Right lung (tissue), 2 donors: ENCODE measurements at regions not wholly inside any gene's neighbourhood (a gene's known extent, or its start where the extent isn't known, plus 50 kb on each side); places are given as distances from the start of the nearest gene placed in this dataset.
"Not testable (repeated sequence)": the region's sequence is repeated elsewhere in the genome, so short reads cannot be mapped to it uniquely, and the experiment has no call there.

Source experiments
- DNase-seq, 2 donors: peaks; one replicate each; pipeline ENCODE4 v3.0.0-alpha.2; 2013

DNA sequence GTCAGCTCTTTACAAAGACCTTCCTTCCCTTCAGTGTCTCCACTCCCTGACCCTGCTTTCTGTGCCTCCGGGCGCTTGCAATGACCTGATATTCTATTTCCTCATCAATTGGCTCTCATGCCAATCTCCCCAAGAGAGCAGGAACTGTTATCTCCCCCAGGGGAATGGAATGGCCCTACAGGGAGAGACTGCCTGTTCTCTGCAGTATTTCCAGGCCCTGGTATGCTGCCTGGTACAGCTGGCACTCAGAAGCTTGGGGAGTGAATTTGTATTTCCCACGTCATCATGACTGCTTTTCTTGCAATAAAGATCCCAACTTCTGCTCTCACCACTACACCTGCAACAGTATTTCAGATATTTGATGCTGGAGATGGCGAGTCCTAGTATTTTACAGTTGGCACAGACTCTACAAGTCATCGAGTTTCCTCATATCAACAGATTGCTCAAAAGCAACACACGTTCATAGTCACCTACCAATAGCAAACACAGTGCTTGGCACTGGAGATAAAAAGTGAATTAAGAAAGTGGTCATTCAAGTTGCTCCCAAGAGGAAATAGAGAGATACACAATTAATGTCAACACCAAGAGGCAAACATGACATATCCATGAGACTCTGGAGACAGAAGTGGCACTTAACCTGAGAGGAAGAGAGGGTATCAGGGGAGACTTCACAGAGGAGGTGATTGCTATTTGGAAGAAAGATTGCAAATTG is 90.5 kb upstream of the EGFL6 start:
- no peak for DNase-seq

DNA sequence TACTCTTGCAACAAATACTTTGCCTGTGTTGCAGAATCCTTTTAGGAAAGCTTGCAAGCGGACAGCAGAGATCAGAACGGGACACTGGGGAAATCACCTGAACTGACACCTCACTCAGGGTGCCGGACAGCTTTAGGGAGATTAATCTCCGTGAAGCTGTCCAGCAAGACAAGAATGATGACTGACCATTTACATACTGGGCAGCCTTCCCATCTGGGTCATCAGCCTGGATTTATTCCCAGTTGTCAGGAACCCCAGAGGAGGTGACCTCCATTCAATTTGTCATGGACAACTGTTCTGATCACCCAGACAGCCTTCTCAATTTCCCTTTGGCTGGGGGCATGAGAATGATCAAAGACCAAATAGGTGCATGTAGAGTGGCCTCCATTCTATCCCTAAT is 93.0 kb upstream of the EGFL6 start:
- DNase-seq, result no peak

DNA sequence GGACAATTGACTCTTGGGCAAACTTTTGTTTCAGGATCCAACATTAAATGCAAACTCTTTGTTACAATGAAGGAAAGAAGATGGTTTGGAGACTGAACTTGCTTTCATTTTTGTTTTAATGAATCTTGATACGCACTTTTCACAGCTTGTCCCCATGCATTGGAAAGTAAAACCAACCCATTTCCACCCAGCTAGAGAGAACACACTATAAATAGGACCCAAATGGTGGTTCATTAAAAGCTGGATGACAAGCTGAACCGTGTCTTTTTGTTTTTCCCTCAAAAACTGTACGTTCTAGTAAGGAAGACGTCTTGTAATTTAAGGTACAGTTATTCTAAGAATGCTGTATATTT is 95.3 kb upstream of the EGFL6 start:
- DNase-seq, result no peak

DNA sequence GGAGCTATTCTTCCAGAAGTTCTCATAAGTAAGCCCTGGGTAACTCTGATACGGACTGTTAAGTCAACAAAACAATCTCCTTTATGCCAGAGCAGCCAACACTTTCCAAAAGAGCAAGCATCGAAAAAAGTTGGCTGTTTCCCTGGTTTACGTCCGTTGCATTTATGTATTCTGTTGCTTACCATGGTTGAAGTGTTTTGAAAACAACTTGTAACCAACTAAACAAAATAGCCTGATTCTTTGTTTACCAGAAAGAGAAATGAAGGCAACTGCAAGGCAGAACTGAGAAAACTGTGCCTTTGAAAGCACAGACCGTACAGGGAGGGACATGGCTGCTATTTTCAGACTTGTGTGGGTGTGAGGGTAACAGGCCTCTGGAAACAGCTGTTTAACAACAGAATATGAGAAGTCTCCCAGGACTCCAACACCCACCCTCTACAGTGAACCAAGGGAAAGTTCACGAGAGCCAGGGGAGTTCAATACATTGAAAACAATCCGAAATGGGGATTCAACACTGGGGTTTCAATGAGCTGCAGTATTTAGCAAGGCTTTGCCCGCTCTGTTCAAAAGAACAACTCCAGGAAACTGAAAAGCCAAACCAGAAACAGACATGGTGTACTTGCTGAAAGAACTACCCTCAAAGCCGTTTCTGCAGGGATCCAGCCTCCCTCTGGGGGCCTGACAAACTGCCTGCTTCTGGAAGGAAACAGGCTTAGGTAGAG is 95.8 kb upstream of the EGFL6 start:
- peak; percentile 23 to 37 for DNase-seq

DNA sequence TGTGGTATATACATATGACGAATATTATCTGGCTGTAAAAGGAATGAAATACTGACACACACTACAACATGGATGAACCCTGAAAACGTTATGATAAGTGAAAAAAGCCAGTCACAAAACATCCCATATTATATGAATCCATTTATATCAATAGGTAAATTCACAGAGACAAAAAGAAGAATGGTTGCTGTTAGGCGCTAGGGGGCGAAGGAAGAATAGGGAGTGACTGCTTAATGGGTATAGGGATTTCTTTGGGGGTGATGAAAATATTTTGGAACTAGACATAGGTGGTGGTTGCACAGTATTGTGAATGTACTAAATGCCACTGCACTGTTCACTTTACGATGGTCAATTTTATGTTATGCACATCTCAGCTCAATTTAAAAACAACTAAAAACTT is 96.4 kb upstream of the EGFL6 start:
- no peak for DNase-seq

DNA sequence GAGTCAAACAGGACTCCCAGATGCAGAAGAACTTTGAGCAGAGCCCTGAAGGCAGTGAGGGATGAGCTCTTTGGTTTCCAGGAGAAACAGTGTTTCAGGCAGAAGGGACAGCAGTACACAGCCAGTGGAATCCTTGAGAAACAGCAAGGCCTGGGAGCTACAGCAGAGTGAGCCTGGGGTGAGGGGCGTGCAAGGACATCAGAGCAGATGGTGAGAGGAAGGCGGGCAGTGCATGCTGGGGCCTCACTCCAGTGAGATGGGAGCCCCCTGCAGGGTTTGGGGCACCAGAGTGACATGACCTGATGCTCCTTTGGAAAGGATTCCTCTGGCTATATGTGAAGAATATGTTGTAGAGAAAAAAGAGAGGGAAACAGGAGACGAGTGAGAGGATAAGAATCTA is 98.1 kb upstream of the EGFL6 start:
- no peak for DNase-seq

DNA sequence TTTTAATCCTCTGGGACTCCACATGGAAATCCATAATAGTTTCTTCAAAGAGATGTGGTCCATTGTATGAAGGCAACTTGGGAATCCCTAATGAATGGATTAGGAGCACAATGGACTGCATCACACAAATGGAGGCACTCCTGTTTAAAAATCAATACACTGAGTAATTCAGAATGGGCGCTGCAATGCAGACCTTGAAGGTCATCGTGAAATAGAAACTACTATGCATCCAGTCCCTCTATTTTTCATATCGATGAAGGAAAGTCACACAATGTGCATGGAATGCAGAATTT is 98.8 kb upstream of the EGFL6 start:
- no peak for DNase-seq

DNA sequence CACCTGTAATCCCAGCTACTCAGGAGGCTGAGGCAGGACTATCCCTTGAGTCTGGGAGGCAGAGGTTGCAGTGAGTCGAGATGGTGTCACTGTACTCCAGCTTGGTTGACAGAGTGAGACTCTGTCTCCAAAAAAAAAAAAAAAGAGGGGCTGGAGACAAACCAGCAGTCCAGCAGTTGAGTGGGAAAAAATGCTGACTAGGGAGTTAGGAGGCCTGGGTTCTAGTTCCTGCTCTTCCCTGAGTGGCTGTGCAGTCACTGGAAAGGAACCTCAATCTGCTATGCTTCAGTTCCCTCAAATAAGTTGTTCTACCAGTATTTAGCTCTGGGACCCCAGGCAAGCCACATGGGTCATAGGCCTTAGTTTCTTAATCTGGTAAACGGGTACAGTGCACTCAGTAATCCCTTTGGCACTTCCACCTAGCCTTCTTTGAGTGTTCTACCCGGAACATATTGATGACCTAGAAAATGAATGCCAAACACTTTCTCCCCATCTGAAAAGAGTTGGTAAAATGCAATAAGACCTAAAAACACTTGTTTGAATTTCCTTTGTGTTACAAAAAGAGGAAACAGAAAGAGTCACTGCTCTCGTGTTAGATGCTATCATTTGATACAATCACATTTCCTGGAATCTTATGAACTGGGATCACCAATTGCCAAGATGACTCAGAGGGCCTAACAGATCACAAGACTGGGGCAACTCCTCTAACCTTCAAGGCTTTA is 99.3 kb upstream of the EGFL6 start:
- DNase-seq, result no peak

DNA sequence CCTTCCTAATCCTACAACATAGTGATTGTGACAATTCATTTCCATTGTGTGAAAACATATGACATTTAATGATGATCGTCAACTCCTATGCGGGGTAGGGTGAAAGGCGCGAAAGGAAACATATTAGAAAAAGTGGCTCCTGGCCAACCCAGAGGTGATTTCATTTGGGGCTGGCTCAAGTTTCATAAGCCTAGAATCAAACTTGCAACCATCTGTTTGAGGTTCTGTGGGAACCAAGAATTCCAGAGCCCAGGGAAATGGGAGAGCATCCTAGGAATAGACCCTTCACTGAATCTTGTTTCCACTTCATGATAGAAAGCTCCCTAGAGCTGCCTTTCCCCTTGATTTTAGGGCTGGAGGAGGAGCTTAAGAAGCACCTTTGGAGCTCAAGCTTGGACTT is 101.3 kb upstream of the EGFL6 start:
- no peak for DNase-seq

DNA sequence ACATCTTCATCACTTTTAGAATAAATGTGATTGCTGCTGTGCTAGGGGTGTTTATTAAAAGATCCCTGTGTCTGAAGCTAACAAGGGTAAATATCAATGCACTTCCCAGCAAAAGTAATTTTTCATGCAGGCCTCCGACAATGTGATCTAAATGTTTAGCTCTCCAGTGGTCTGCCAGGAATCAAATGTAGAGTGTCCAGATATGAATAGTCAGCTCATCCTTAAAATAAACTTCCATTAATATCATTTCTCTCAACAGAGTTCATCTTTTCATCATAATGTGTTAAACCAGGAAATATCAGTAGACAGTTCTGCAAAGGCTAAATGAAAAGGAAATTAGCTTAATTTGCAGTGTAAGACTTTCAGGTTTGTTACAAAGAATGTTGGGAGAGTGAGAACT is 102.2 kb upstream of the EGFL6 start:
- DNase-seq, result no peak

DNA sequence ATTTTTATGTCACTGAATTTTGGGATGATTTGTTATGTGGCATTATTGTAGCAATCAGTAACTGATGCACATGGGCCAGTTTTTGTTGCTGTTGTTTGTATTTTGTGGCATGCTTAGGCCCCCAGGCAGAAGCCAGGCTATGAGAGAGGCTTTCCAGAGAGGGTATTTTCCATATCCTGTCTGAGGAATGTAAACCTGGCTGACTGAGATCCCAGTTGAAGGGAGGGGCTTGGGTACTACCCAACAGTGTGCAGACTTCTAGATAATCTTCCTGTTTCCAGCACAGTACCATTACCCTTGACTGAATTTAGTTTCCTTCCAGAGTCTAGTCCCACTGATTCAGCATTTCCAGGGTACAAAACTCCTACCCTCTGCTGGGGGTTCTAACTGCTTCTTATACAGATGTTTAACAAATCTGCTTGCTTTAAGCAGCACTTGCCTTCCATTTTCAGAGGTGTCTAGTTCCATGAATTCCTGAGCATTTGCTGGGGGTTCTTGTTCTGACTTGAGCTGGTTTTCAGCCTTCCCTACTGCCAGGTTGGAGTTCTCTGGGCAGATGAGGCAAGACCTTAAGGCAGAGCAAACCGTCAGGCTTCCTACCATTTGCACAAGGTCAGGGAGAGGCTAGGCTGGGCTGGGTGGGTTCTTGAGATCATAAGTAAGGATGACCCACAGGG is 104.7 kb upstream of the EGFL6 start:
- DNase-seq, result no peak

DNA sequence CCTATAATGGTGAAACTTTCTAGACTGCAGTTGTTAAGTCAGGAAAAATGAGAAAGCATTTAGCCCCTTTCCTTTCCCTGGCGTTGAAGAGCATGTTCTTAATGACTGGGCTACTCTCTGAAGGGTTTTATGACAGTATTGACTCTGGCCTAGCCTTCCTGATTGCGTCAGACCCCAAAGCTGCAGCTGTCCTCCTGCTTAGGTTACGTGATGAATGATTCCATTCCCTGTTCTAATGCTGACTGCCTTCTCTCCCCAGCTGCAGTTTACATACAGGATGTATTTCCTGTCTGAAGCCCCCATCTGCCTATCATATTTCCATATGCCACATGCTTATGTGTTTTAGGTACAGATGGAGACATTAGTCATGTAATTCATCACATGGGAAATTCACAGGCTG is 105.8 kb upstream of the EGFL6 start:
- peak; percentile 23 to 26 for DNase-seq

DNA sequence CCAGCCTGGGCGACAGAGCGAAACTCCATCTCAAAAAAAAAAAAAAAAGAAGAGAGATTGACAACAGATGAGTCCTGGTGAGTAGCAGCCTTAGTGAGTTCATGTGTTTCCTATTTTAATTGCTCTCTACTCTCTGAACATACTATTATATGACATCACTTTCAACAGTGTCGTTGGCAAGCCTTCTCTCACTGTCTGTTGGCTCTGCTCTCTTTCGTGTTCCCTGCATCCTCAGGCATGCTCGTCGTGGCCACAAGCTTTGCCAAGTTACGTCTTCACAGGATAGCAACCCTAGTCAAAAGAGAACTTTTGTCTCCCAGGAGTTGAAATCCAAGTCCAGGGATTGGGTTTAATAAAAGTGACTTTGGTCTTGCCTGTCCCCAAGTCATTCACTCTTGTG is 117.1 kb upstream of the EGFL6 start:
- no peak for DNase-seq

DNA sequence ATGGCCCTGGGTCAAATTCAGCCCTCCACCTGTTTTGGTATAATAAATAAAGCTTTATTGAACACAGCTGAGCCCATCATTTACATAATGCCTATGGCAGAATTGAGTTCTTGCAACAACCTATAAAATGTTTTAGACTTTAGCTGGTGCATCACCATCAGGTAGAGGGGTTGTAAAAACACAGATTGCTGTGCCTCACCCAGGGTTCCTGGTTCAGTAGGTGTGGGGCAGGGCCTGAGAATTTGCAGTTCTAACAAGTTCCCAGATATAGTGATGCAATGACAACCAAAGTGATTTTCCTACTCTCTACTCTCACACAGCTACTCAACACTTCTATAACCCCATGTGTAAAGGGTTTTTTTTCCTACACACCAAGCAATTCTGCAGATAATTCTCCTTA is 120.0 kb upstream of the EGFL6 start:
- DNase-seq, result no peak

DNA sequence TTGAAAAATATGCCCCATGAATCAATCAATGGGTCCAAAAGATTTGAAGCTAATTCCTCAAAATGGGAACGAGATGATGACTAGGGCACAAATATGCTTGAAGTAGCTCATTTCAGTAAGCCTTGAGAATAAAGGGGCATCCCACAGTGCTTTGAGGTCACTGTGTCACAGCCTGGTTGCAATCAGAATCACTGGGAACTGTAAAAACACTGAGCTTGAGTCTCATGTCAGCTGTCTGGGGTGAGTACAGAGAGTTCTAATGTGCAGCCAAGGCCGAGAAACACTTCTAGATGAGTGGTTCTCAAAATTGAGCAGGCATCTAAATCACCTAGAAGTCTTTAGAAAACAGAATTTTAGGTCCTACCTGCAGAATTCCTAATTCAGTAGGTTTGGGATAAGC is 120.5 kb upstream of the EGFL6 start:
- no peak for DNase-seq

DNA sequence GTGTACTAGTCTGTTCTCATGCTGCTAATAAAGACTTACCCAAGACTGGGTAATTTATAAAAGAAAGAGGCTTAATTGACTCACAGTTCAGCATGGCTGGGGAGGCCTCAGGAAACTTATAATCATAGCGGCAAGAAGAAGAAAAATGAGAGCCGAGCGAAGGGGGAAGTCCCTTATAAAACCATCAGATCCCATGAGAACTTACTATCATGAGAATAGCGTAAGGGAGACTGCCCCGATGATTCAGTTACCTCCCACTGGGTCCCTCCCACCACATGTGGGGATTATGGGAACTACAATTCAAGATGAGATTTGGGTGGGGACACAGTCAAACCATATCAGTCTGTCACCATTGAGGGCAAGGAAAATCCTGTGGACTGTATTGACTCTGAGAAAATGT is 121.8 kb upstream of the ATXN3L start:
- not testable (repeated sequence) for DNase-seq

DNA sequence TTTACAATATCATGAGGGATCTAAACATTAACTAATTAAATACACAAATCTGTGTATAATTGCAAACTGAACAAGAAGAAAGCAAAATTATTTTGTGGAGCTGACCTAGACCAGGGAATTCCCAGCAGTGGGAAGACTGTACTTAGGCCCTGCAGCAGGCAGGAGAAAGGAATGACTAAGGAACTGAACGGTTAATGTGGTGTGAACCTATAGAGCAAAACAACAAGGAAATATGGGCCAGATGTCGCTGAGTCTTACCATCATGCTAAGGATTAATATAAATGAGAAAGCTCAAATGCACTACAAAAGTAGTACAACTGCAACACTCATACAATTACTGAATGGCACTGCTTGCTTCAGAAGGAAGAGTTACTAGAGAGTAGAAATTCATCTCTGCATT is 120.3 kb upstream of the ATXN3L start:
- no peak for DNase-seq

DNA sequence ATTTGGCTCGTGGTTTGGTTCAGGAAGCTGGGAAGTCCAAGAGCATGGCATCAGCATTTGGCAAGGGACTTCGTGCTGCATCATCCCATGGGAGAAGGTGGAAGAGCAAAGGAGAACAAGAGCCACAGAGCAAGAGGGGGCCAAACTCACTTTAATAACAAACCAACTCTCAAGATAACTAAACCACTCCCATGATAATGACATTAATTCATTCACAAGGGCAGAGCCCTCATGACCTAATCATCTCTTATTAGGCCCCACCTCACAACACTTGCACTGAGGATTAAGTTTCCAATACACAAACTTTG is 113.4 kb upstream of the ATXN3L start:
- no peak for DNase-seq

DNA sequence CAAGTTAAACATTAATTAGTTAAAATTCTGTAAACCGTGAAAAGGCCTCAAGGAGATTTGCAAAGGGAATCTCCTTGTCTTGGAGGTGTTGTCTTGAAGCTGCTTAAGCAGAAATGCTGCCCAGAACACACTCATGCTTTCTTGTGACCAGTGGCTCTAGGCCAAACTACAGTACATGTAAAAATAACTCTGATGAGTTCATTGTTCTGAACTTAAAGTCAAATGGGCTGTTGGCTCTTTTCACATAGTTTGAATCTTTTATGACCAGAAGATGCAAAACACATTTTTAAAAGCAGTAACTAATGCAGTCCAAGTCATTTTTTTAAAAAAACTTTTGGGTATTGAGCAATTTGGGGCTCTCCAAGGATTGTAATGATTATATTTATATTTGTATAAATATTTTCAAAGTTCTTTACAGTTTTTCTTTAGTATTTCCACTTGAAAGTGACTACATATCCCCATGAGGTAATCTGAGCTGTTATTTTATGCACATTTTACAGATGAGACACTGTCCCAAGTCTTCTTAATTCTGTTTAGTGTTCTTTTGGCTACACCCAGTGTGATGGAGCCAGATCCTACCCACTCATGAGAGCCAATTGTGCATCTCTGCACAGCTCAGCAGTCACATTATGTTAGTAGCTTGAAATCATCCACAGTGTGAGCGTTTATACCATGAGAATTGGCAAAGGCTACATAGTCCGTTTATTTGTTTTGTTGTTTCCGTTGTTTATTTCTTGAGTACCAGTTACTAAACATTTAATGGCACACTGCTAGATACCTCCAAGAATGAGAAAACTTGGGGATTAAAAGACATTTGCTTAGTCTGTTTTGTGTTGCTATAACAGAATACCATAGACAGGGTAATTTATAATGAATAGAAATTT is 112.8 kb upstream of the ATXN3L start:
- peak; percentile 68 to 72 for DNase-seq

DNA sequence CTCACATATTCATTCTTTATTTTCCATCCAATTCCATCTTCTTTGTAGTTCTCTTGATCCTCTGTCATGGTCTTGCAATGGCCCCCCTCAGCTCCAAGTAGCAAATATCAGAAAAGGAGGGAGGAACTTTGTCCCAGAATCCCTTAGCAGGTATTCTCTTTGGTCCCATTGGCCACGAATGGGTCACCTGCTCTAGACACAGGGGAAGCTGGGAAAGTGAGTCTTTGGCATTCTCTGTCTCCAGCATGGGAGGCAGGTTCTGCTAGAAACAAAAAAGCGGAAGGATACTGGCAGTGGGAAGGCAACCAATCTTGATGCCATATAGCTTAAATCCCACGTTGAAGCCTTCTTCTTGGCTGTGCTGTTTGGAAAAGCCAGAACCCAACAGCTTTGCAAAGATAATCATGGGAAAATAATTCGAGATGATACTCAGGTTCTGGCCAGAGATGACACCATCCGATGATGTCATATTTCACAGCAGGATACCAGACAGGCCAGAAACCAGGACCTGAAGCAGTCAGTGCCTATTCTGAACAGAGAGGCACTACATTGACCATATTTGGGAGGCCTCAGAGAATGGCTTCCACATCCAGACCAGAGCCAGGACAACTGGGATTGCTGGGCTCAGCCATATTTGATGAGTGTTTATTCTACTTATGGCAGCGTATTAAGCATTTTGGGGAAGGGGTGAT is 110.4 kb upstream of the ATXN3L start:
- DNase-seq, result no peak

DNA sequence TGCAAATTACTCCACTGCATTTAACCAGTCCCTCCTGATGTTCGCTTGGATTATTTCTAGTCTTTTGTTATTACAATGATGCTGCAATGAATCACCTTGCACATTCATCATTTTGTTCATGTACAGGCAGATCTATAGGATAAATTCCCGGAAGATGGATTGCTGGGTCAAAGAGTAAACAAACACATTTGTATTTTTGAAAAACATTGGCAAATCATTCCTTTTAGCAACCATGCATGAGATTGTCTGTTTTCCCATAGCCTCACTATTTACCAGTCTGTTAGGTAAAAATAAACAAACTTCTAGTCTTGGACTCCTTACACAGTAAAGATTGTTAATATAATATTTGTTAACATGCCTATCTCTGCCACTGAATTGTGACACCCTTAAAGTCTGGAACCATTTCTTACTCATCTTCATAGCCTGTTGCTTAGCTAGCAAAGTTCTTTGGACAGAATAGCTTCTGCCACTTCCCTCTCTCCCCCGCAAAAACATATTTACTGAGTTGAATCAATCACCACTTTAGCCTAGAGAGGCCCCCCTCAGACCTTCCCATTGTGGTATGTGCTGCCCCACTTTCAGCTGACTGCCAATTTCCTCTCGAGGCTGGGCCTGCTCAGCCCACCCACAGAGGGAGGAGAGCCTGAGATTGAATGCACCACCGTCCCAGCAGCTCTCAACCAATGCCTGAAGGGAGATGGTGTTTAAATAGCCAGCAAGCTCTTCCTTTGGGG is 108.4 kb upstream of the ATXN3L start:
- DNase-seq, result no peak
